ENCODE measurements at regions not wholly inside any gene's neighbourhood (a gene's known extent, or its start where the extent isn't known, plus 50 kb on each side); places are given as distances from the start of the nearest gene placed in this dataset.

- H3K9me3 Mint-ChIP-seq (ENCODE audit: unreplicated experiment), result no peaks in the 10 kb centered on the region
- H3K27me3 Mint-ChIP-seq (ENCODE audit: low read depth, unreplicated experiment), result peaks cover 5% of the 10 kb centered on the region
- Histone ChIP-seq H3K27me3 (ENCODE audit: insufficient read depth, low read length) (peaks cover 16% of the 10 kb centered on the region), H3K4me2 (ENCODE audit: low read length) (no peak overlapping the region), H3K27ac (ENCODE audit: low read depth, low read length) (no peak overlapping the region), H3K4me3 (ENCODE audit: insufficient read depth, low read depth, low read length) (no peak overlapping the region), H3K9me3 (ENCODE audit: insufficient read depth, low read depth, low read length) (no peaks in the 10 kb centered on the region), H2AFZ (ENCODE audit: low read depth, low read length) (no peak overlapping the region), H3K4me1 (ENCODE audit: insufficient read depth, low read length) (no peaks in the 10 kb centered on the region), H3K36me3 (ENCODE audit: insufficient read depth, low read length) (no peaks in the 10 kb centered on the region), H3K79me2 (ENCODE audit: insufficient read depth, low read length) (no peaks in the 10 kb centered on the region), H4K20me1 (ENCODE audit: insufficient read depth, low read length) (no peaks in the 10 kb centered on the region), H3K9ac (ENCODE audit: low read length) (no peak overlapping the region)
- TF ChIP-seq, protein P1, sequence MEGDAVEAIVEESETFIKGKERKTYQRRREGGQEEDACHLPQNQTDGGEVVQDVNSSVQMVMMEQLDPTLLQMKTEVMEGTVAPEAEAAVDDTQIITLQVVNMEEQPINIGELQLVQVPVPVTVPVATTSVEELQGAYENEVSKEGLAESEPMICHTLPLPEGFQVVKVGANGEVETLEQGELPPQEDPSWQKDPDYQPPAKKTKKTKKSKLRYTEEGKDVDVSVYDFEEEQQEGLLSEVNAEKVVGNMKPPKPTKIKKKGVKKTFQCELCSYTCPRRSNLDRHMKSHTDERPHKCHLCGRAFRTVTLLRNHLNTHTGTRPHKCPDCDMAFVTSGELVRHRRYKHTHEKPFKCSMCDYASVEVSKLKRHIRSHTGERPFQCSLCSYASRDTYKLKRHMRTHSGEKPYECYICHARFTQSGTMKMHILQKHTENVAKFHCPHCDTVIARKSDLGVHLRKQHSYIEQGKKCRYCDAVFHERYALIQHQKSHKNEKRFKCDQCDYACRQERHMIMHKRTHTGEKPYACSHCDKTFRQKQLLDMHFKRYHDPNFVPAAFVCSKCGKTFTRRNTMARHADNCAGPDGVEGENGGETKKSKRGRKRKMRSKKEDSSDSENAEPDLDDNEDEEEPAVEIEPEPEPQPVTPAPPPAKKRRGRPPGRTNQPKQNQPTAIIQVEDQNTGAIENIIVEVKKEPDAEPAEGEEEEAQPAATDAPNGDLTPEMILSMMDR (IDR thresholded peaks at IDR 0.05; ENCODE audit: insufficient read depth, low read depth, low read length), result no peak
- no peak for TF ChIP-seq EZH2 (IDR thresholded peaks at IDR 0.05; ENCODE audit: insufficient read depth, low read length)
- no peak for FAIRE-seq
- H3K27ac Mint-ChIP-seq (ENCODE audit: unreplicated experiment), result no peak overlapping the region
- H3K4me1 Mint-ChIP-seq (ENCODE audit: low read depth, unreplicated experiment), result peaks cover 19% of the 10 kb centered on the region
- no peak overlapping the region for H3K4me3 Mint-ChIP-seq (ENCODE audit: unreplicated experiment)
- no peaks in the 10 kb centered on the region for H3K36me3 Mint-ChIP-seq (ENCODE audit: low read depth, unreplicated experiment)
- no peak for DNase-seq (ENCODE audit: low read depth)
Measured at GRCh38 chr4:27090406-27090805, 229.8 kb downstream of the STIM2 start.

GRCh38 chr4:27094224-27094623 is 233.6 kb downstream of the STIM2 start:
- Histone ChIP-seq H3K27ac (ENCODE audit: low read depth, low read length) (no peak overlapping the region), H3K4me2 (ENCODE audit: low read length) (no peak overlapping the region), H3K4me1 (ENCODE audit: insufficient read depth, low read length) (no peaks in the 10 kb centered on the region), H3K4me3 (ENCODE audit: insufficient read depth, low read depth, low read length) (no peak overlapping the region), H2AFZ (ENCODE audit: low read depth, low read length) (no peak overlapping the region), H3K79me2 (ENCODE audit: insufficient read depth, low read length) (no peaks in the 10 kb centered on the region), H4K20me1 (ENCODE audit: insufficient read depth, low read length) (no peaks in the 10 kb centered on the region), H3K9me3 (ENCODE audit: insufficient read depth, low read depth, low read length) (no peaks in the 10 kb centered on the region), H3K36me3 (ENCODE audit: insufficient read depth, low read length) (no peaks in the 10 kb centered on the region), H3K27me3 (ENCODE audit: insufficient read depth, low read length) (peaks cover 8% of the 10 kb centered on the region), H3K9ac (ENCODE audit: low read length) (no peak overlapping the region)
- H3K36me3 Mint-ChIP-seq (ENCODE audit: low read depth, unreplicated experiment), result no peaks in the 10 kb centered on the region
- TF ChIP-seq, protein P1 (IDR thresholded peaks at IDR 0.05; ENCODE audit: insufficient read depth, low read depth, low read length), result no peak
- no peak for TF ChIP-seq EZH2 (IDR thresholded peaks at IDR 0.05; ENCODE audit: insufficient read depth, low read length)
- no peak overlapping the region for H3K4me3 Mint-ChIP-seq (ENCODE audit: unreplicated experiment)
- no peak for DNase-seq (ENCODE audit: low read depth)
- no peak overlapping the region for H3K27ac Mint-ChIP-seq (ENCODE audit: unreplicated experiment)
- FAIRE-seq, result no peak
- H3K9me3 Mint-ChIP-seq (ENCODE audit: unreplicated experiment), result no peaks in the 10 kb centered on the region
- H3K4me1 Mint-ChIP-seq (ENCODE audit: low read depth, unreplicated experiment), result peaks cover 6% of the 10 kb centered on the region
- H3K27me3 Mint-ChIP-seq (ENCODE audit: low read depth, unreplicated experiment), result peaks cover 6% of the 10 kb centered on the region

- Histone ChIP-seq H3K4me1 (ENCODE audit: insufficient read depth, low read length) (no peaks in the 10 kb centered on the region), H3K9ac (ENCODE audit: low read length) (no peak overlapping the region), H3K27me3 (ENCODE audit: insufficient read depth, low read length) (peaks cover 11% of the 10 kb centered on the region), H3K4me3 (ENCODE audit: insufficient read depth, low read depth, low read length) (no peak overlapping the region), H2AFZ (ENCODE audit: low read depth, low read length) (no peak overlapping the region), H3K36me3 (ENCODE audit: insufficient read depth, low read length) (no peaks in the 10 kb centered on the region), H4K20me1 (ENCODE audit: insufficient read depth, low read length) (no peaks in the 10 kb centered on the region), H3K79me2 (ENCODE audit: insufficient read depth, low read length) (no peaks in the 10 kb centered on the region), H3K9me3 (ENCODE audit: insufficient read depth, low read depth, low read length) (no peaks in the 10 kb centered on the region), H3K27ac (ENCODE audit: low read depth, low read length) (no peak overlapping the region), H3K4me2 (ENCODE audit: low read length) (no peak overlapping the region)
- DNase-seq (ENCODE audit: low read depth) (no peak), FAIRE-seq (no peak)
- Mint-ChIP-seq H3K4me3 (ENCODE audit: unreplicated experiment) (no peak overlapping the region), H3K4me1 (ENCODE audit: low read depth, unreplicated experiment) (peaks cover 9% of the 10 kb centered on the region), H3K36me3 (ENCODE audit: low read depth, unreplicated experiment) (no peaks in the 10 kb centered on the region), H3K27me3 (ENCODE audit: low read depth, unreplicated experiment) (peaks cover 9% of the 10 kb centered on the region), H3K9me3 (ENCODE audit: unreplicated experiment) (no peaks in the 10 kb centered on the region), H3K27ac (ENCODE audit: unreplicated experiment) (no peak overlapping the region)
- no peak for TF ChIP-seq EZH2 (IDR thresholded peaks at IDR 0.05; ENCODE audit: insufficient read depth, low read length)
- TF ChIP-seq, protein P1 (IDR thresholded peaks at IDR 0.05; ENCODE audit: insufficient read depth, low read depth, low read length), result no peak
Measured at GRCh38 chr4:27094783-27095182, 234.1 kb downstream of the STIM2 start.

Measured in astrocyte (in vitro differentiated cells and primary cell).